K562 (cell line): ENCODE measurements at regions not wholly inside any gene's neighbourhood (a gene's known extent, or its start where the extent isn't known, plus 50 kb on each side); places are given as distances from the start of the nearest gene placed in this dataset.

Experiments used
- ATAC-seq: fragments of 200-7000 bp; cut with Tn5 transposase; 3 replicates; pipeline ENCODE4 v1.9.1; 2020; ENCODE audit warnings: moderate library complexity
- BruUV-seq: library from RNA; stranded (reverse); fragments of 400-500 nt; replicated peaks from 2 replicates; lab custom pipeline; 2021; lab: Mats Ljungman, UMichigan
- CTCF ChIA-PET: fragments of 300-600 bp; formaldehyde crosslinking; extraction: SDS; loops from one replicate; lab custom pipeline; 2021; ENCODE audit warnings: low intra/inter-chr PET ratio; lab: Yijun Ruan, JAX
- POLR2A ChIA-PET: fragments of 300-600, 350-650 bp; sonication (Branson Sonifier 250); formaldehyde crosslinking; extraction: SDS; loops from one replicate; lab custom pipeline; 2021; ENCODE audit warnings: antibody characterized with exemption, inconsistent platforms; lab: Yijun Ruan, JAX
- DNase-seq, 4 experiments: peaks; one replicate each; pipeline versions ENCODE4 v3.0.0 to v3.0.0-alpha.2; 2011 to 2018; ENCODE audit warnings: low spot score in 3 of 4, mixed read lengths in 3 of 4; ENCODE audit errors: extremely low read depth in 1 of 4
- FAIRE-seq: peaks from 2 replicates; lab custom pipeline; 2011; peaks lifted over from hg19 to GRCh38; lab: Jason Lieb, UNC
- H2AFZ ChIP-seq: 2 replicates; pipeline ENCODE4 v1.6.0; 2011; ENCODE audit warnings: low read depth, low read length, control low read depth, inconsistent platforms
- H3K27ac ChIP-seq: fragments of 200-600 bp; 3 replicates; pipeline ENCODE4 v1.8.0; 2011; ENCODE audit warnings: low read depth, mild to moderate bottlenecking, control low read depth, inconsistent platforms, low read length, moderate library complexity, mixed read lengths; ENCODE audit errors: extremely low read depth
- H3K27me3 ChIP-seq, 2 experiments: fragments of 300-600 bp in 1 of 2; 2 replicates in 1 of 2; 3 replicates in 1 of 2; pipeline versions ENCODE4 v1.6.0 to v1.8.0; 2011; ENCODE audit warnings: inconsistent platforms in 2 of 2, low read length in 2 of 2, mild to moderate bottlenecking in 1 of 2, mixed read lengths in 1 of 2, moderate library complexity in 1 of 2; ENCODE audit not compliant: control insufficient read depth in 2 of 2, insufficient read depth in 2 of 2
- H3K36me3 ChIP-seq: fragments of 300-600 bp; 3 replicates; pipeline ENCODE4 v1.8.0; 2011; ENCODE audit warnings: mild to moderate bottlenecking, low read length, inconsistent platforms; ENCODE audit not compliant: control insufficient read depth, insufficient read depth
- H3K4me1 ChIP-seq, 2 experiments: fragments of 200-600 bp in 1 of 2; replicated peaks in 1 of 2; 2 replicates in 1 of 2; 3 replicates in 1 of 2; pipeline versions ENCODE4 v1.5.1 to v1.8.0; 2011; ENCODE audit warnings: inconsistent platforms in 2 of 2, low read length in 2 of 2, mild to moderate bottlenecking in 1 of 2, mixed read lengths in 1 of 2, moderate library complexity in 1 of 2; ENCODE audit not compliant: control insufficient read depth in 2 of 2, insufficient read depth in 2 of 2
- H3K4me2 ChIP-seq: 2 replicates; pipeline ENCODE4 v1.6.1; 2011; ENCODE audit warnings: low read length, control low read depth, inconsistent platforms, mixed read lengths; ENCODE audit not compliant: insufficient read depth
- H3K4me3 ChIP-seq: fragments of 200-600 bp; sonication (generic), shearing (Covaris generic); 2 replicates; pipeline ENCODE4 v1.5.1; 2016; ENCODE audit warnings: control low read depth, inconsistent platforms
- H3K79me2 ChIP-seq: fragments of 200-600 bp; 3 replicates; pipeline ENCODE4 v1.8.0; 2011; ENCODE audit warnings: low read length, inconsistent platforms; ENCODE audit not compliant: control insufficient read depth, insufficient read depth
- H3K9ac ChIP-seq, 2 experiments: 2 replicates each; pipeline versions ENCODE4 v1.6.0 to v1.6.1; 2011; ENCODE audit warnings: low read depth in 2 of 2, low read length in 2 of 2, control low read depth in 1 of 2, inconsistent platforms in 1 of 2, mild to moderate bottlenecking in 1 of 2, mixed read lengths in 1 of 2; ENCODE audit not compliant: insufficient read depth in 1 of 2
- H3K9me1 ChIP-seq: one replicate; pipeline ENCODE4 v1.6.0; 2011; ENCODE audit warnings: inconsistent platforms, mild to moderate bottlenecking, low read length, moderate library complexity; ENCODE audit not compliant: control insufficient read depth, insufficient read depth
- H3K9me3 ChIP-seq: replicated peaks from 2 replicates; pipeline ENCODE4 v1.5.1; 2011; ENCODE audit warnings: low read depth, low read length, inconsistent platforms; ENCODE audit not compliant: control insufficient read depth, insufficient read depth
- H4K20me1 ChIP-seq: replicated peaks from 2 replicates; pipeline ENCODE4 v1.6.1; 2011; ENCODE audit warnings: low read length, inconsistent platforms, mixed read lengths; ENCODE audit not compliant: control insufficient read depth, insufficient read depth
- ARID4B ChIP-seq: sonication (generic); formaldehyde crosslinking; IDR thresholded peaks from 2 replicates; pipeline ENCODE4 v1.8.0; 2022; ENCODE audit warnings: mild to moderate bottlenecking, missing genetic modification reagents
- FOXJ2 ChIP-seq: fragments of 200-800 bp; sonication (Bioruptor generic); IDR thresholded peaks from 2 replicates; pipeline ENCODE4 v1.6.1; 2016; ENCODE audit warnings: missing genetic modification characterization, missing compliant biosample characterization
- KAT2B ChIP-seq: IDR thresholded peaks from one replicate; pipeline ENCODE4 v1.6.1; 2012; ENCODE audit warnings: low read depth, mild to moderate bottlenecking, control low read depth, inconsistent platforms, low read length, moderate library complexity
- MAFG ChIP-seq: fragments of 450-650 bp; conservative IDR thresholded peaks from 2 replicates; pipeline ENCODE4 v1.6.1; 2016; ENCODE audit warnings: missing genetic modification characterization, missing compliant biosample characterization
- PBX2 ChIP-seq, 2 experiments: IDR thresholded peaks in 1 of 2; conservative IDR thresholded peaks in 1 of 2; 2 replicates each; pipeline ENCODE4 v1.6.1; 2016; ENCODE audit warnings: low read depth in 2 of 2, mild to moderate bottlenecking in 1 of 2, missing compliant biosample characterization in 1 of 2, missing genetic modification characterization in 1 of 2, moderate library complexity in 1 of 2
- ZNF121 ChIP-seq: sonication (generic); formaldehyde crosslinking; conservative IDR thresholded peaks from 2 replicates; pipeline ENCODE4 v1.8.0; 2022; ENCODE audit warnings: missing genetic modification reagents
- ZNF699 ChIP-seq: fragments of 250-450 bp; sonication (Bioruptor Pico); IDR thresholded peaks from 2 replicates; pipeline ENCODE4 v1.8.0; 2021; ENCODE audit warnings: mild to moderate bottlenecking, moderate library complexity; ENCODE audit not compliant: insufficient replicate concordance
- WGBS: fragments of 100-300 bp; shearing (Covaris generic); methylation state at CpG from one replicate; pipeline ENCODE4 v1.1.6; 2016; ENCODE audit warnings: low coverage, mixed read lengths; ENCODE audit not compliant: insufficient coverage; ENCODE audit errors: missing lambda C conversion rate; 5-methylcytosine and 5-hydroxymethylcytosine counted together
- in situ Hi-C: fragments of 300-500 bp; cut with MboI; formaldehyde crosslinking; loops from 4 replicates; pipeline ENCODE4 v1.15.0; 2018; ENCODE audit warnings: inconsistent platforms, mixed read lengths
- intact Hi-C: fragments of 100-400 bp; cut with micrococcal nuclease; formaldehyde crosslinking; loops from 2 replicates; pipeline ENCODE4 v1.14.2; 2022

- H3K9me3 ChIP-seq: no peaks in the 10 kb centered on the region
- intact Hi-C loops: no loop called here
- no peak overlapping the region for H3K9ac ChIP-seq
- H3K9me1 ChIP-seq: no peaks in the 10 kb centered on the region
- no peak for DNase-seq
- H3K4me2 ChIP-seq: no peak overlapping the region
- WGBS: 0% methylated on average over 1 of the region's 1 CpG
- ChIA-PET CTCF (no interaction called here), POLR2A (no interaction called here)
- H3K36me3 ChIP-seq: no peaks in the 10 kb centered on the region
- no peaks in the 10 kb centered on the region for H3K27me3 ChIP-seq
- H2AFZ ChIP-seq: no peak overlapping the region
- no peak for FAIRE-seq
- no peak overlapping the region for H3K27ac ChIP-seq
- no peaks in the 10 kb centered on the region for H3K79me2 ChIP-seq
- no peak overlapping the region for H3K4me3 ChIP-seq
- ATAC-seq: no peak
- in situ Hi-C loops: no loop called here
- no peak for TF ChIP-seq ZNF699 (CRISPR knock-in tag)
- no peak for TF ChIP-seq FOXJ2 (tag)
- no peak for TF ChIP-seq ZNF121 (CRISPR knock-in tag)
- TF ChIP-seq ARID4B (CRISPR knock-in tag): no peak
- TF ChIP-seq KAT2B: no peak
- TF ChIP-seq MAFG (tag): peak; percentile 26; the same call in 1 of the 2 replicates
- no peak for TF ChIP-seq PBX2 (CRISPR knock-in tag; IDR thresholded peaks at IDR 0.05; ENCODE audit: low read depth)
- TF ChIP-seq PBX2 (tag; conservative IDR thresholded peaks at IDR 0.05; ENCODE audit: low read depth): peak; percentile 40; the same call in 1 of the 2 replicates
- H4K20me1 ChIP-seq: no peaks in the 10 kb centered on the region
- no peaks in the 10 kb centered on the region for H3K4me1 ChIP-seq
- no TSS peak for BruUV-seq
These were observed 66.7 kb upstream of the PRDM9 start for GRCh38 chr5:23440703-23441102.
